ENCODE measurements at regions not wholly inside any gene's neighbourhood (a gene's known extent, or its start where the extent isn't known, plus 50 kb on each side); places are given as distances from the start of the nearest gene placed in this dataset.

GRCh38 chr5:20680718-20681302, 692.8 kb upstream of the CDH18 start:
- no peak overlapping the region for H3K4me3 ChIP-seq (ENCODE audit: low read length in 2 of 2)
- no peak overlapping the region for H3K27ac ChIP-seq (ENCODE audit: low read length)
- H3K9ac ChIP-seq (ENCODE audit: low read length in 2 of 2) = no peak overlapping the region
- no peaks in the 10 kb centered on the region for H3K9me3 ChIP-seq (ENCODE audit: control insufficient read depth in 2 of 2, low read length in 2 of 2)
- no peaks in the 10 kb centered on the region for H3K27me3 ChIP-seq (ENCODE audit: control insufficient read depth in 1 of 2, insufficient read depth in 2 of 2, low read length in 2 of 2)
- no peaks in the 10 kb centered on the region for H3K36me3 ChIP-seq (ENCODE audit: control insufficient read depth in 2 of 2, insufficient read depth in 2 of 2, low read length in 2 of 2)
- no peaks in the 10 kb centered on the region for H3K4me1 ChIP-seq (ENCODE audit: control insufficient read depth, insufficient read depth, low read length)

GRCh38 chr5:20678814-20679298, 690.9 kb upstream of the CDH18 start:
- H3K4me3 ChIP-seq (ENCODE audit: low read length in 2 of 2) = no peak overlapping the region
- H3K27ac ChIP-seq (ENCODE audit: low read length) = no peak overlapping the region
- no peaks in the 10 kb centered on the region for H3K36me3 ChIP-seq (ENCODE audit: control insufficient read depth in 2 of 2, insufficient read depth in 2 of 2, low read length in 2 of 2)
- no peaks in the 10 kb centered on the region for H3K4me1 ChIP-seq (ENCODE audit: control insufficient read depth, insufficient read depth, low read length)
- no peak overlapping the region for H3K9ac ChIP-seq (ENCODE audit: low read length in 2 of 2)
- no peaks in the 10 kb centered on the region for H3K9me3 ChIP-seq (ENCODE audit: control insufficient read depth in 2 of 2, low read length in 2 of 2)
- no peaks in the 10 kb centered on the region for H3K27me3 ChIP-seq (ENCODE audit: control insufficient read depth in 1 of 2, insufficient read depth in 2 of 2, low read length in 2 of 2)

DNA sequence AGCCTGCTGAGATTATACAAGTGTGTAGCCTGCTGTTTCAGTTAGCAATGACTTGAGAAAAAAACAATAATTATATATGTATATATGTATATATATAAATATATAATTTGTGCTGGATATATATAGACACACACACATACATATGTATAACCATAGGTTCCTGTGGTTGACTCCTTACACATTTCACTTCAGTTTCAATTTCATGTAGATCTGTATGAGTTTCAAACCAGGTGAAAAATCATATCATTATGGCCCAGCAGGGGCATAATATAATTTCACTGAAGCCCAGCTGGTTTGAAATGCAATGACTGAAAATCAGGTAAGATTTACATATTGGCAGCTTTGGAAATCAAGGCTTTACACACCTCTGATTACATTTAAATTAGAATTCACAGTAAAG, 690.4 kb upstream of the CDH18 start:
- H3K9me3 ChIP-seq (ENCODE audit: control insufficient read depth in 2 of 2, low read length in 2 of 2) = no peaks in the 10 kb centered on the region
- no peaks in the 10 kb centered on the region for H3K27me3 ChIP-seq (ENCODE audit: control insufficient read depth in 1 of 2, insufficient read depth in 2 of 2, low read length in 2 of 2)
- H3K27ac ChIP-seq (ENCODE audit: low read length) = no peak overlapping the region
- no peak overlapping the region for H3K9ac ChIP-seq (ENCODE audit: low read length in 2 of 2)
- H3K4me3 ChIP-seq (ENCODE audit: low read length in 2 of 2) = no peak overlapping the region
- no peaks in the 10 kb centered on the region for H3K36me3 ChIP-seq (ENCODE audit: control insufficient read depth in 2 of 2, insufficient read depth in 2 of 2, low read length in 2 of 2)
- no peaks in the 10 kb centered on the region for H3K4me1 ChIP-seq (ENCODE audit: control insufficient read depth, insufficient read depth, low read length)

DNA sequence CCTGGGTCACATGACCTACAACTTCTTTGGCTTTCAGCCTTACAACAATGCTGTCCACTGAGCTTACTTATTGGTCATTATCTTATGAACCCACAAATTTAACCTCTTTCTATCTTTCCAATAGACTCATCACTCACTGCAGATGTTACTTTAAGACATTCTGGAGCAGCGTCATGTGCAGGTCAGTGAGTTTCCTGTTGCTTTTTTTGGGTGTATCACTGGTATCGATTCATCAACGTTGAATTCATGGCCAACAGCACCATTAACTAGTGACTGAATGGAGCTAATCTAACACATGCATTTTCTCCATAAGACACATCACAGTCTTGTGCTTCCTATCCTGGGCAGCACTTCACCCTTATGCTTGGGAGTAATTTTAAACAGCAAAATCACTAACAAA, 672.6 kb upstream of the CDH18 start:
- Histone ChIP-seq H3K9me3 (ENCODE audit: control insufficient read depth in 2 of 2, low read length in 2 of 2) (no peaks in the 10 kb centered on the region), H3K4me3 (ENCODE audit: low read length in 2 of 2) (no peak overlapping the region), H3K27me3 (ENCODE audit: control insufficient read depth in 1 of 2, insufficient read depth in 2 of 2, low read length in 2 of 2) (no peaks in the 10 kb centered on the region)

DNA sequence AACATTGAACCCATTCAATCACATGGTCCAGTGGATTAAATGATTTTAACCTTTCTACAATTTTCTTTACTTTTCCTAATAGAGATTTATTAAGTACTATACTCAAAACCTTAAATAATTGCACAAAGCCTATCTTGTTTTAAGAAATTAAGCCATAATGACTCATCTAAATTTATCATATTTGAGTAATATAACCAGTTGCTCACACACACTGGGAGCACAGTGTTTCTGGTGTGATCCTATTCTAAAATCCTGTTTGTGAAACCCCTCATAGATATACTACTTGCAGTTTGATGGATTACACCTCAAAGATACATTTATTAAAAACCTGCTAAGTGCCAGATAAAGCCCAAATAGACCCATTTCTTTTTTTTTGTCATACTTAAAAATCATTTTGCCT, 668.3 kb upstream of the CDH18 start:
- H3K27me3 ChIP-seq (ENCODE audit: control insufficient read depth in 1 of 2, insufficient read depth in 2 of 2, low read length in 2 of 2) = no peaks in the 10 kb centered on the region
- no peaks in the 10 kb centered on the region for H3K36me3 ChIP-seq (ENCODE audit: control insufficient read depth in 2 of 2, insufficient read depth in 2 of 2, low read length in 2 of 2)
- H3K4me3 ChIP-seq (ENCODE audit: low read length in 2 of 2) = no peak overlapping the region
- H3K4me1 ChIP-seq (ENCODE audit: control insufficient read depth, insufficient read depth, low read length) = no peaks in the 10 kb centered on the region
- no peak overlapping the region for H3K9ac ChIP-seq (ENCODE audit: low read length in 2 of 2)
- no peaks in the 10 kb centered on the region for H3K9me3 ChIP-seq (ENCODE audit: control insufficient read depth in 2 of 2, low read length in 2 of 2)
- no peak overlapping the region for H3K27ac ChIP-seq (ENCODE audit: low read length)

More for the DNA sequence above, 672.6 kb upstream of the CDH18 start:
- H3K9ac ChIP-seq (ENCODE audit: low read length in 2 of 2) = no peak overlapping the region
- no peak overlapping the region for H3K27ac ChIP-seq (ENCODE audit: low read length)
- H3K4me1 ChIP-seq (ENCODE audit: control insufficient read depth, insufficient read depth, low read length) = no peaks in the 10 kb centered on the region
- H3K36me3 ChIP-seq (ENCODE audit: control insufficient read depth in 2 of 2, insufficient read depth in 2 of 2, low read length in 2 of 2) = no peaks in the 10 kb centered on the region

- no peaks in the 10 kb centered on the region for H3K27me3 ChIP-seq (ENCODE audit: control insufficient read depth in 1 of 2, insufficient read depth in 2 of 2, low read length in 2 of 2)
- H3K9me3 ChIP-seq (ENCODE audit: control insufficient read depth in 2 of 2, low read length in 2 of 2) = no peaks in the 10 kb centered on the region
- H3K27ac ChIP-seq (ENCODE audit: low read length) = no peak overlapping the region
- H3K9ac ChIP-seq (ENCODE audit: low read length in 2 of 2) = no peak overlapping the region
- H3K4me1 ChIP-seq (ENCODE audit: control insufficient read depth, insufficient read depth, low read length) = no peaks in the 10 kb centered on the region
- H3K36me3 ChIP-seq (ENCODE audit: control insufficient read depth in 2 of 2, insufficient read depth in 2 of 2, low read length in 2 of 2) = no peaks in the 10 kb centered on the region
- no peak overlapping the region for H3K4me3 ChIP-seq (ENCODE audit: low read length in 2 of 2)
Measured at GRCh38 chr5:20655211-20655610, 667.2 kb upstream of the CDH18 start.

DNA sequence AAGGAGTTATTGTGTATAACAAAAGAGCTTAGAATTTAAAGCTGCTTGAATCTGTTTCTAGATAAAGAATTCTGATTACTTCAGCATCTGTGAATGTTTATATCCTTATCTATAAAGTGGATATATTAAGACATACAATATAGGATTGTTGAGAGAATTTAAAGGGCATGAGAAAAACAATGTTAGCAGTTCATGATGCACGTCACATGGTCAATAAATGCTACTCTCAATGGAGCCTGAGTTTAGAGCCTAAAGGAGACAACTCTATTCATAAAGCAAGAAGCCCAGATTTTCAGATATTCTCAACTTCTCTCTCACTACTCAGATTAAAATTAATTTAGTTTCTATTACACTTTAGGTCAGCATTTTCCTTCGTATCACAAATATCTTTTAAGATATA, 666.7 kb upstream of the CDH18 start:
- Histone ChIP-seq H3K4me1 (ENCODE audit: control insufficient read depth, insufficient read depth, low read length) (no peaks in the 10 kb centered on the region), H3K36me3 (ENCODE audit: control insufficient read depth in 2 of 2, insufficient read depth in 2 of 2, low read length in 2 of 2) (no peaks in the 10 kb centered on the region), H3K4me3 (ENCODE audit: low read length in 2 of 2) (no peak overlapping the region), H3K27ac (ENCODE audit: low read length) (no peak overlapping the region), H3K9me3 (ENCODE audit: control insufficient read depth in 2 of 2, low read length in 2 of 2) (no peaks in the 10 kb centered on the region), H3K27me3 (ENCODE audit: control insufficient read depth in 1 of 2, insufficient read depth in 2 of 2, low read length in 2 of 2) (no peaks in the 10 kb centered on the region), H3K9ac (ENCODE audit: low read length in 2 of 2) (no peak overlapping the region)

GRCh38 chr5:20654033-20654432, 666.0 kb upstream of the CDH18 start:
- Histone ChIP-seq H3K4me1 (ENCODE audit: control insufficient read depth, insufficient read depth, low read length) (no peaks in the 10 kb centered on the region), H3K4me3 (ENCODE audit: low read length in 2 of 2) (no peak overlapping the region), H3K27me3 (ENCODE audit: control insufficient read depth in 1 of 2, insufficient read depth in 2 of 2, low read length in 2 of 2) (no peaks in the 10 kb centered on the region), H3K9ac (ENCODE audit: low read length in 2 of 2) (no peak overlapping the region), H3K36me3 (ENCODE audit: control insufficient read depth in 2 of 2, insufficient read depth in 2 of 2, low read length in 2 of 2) (no peaks in the 10 kb centered on the region), H3K27ac (ENCODE audit: low read length) (no peak overlapping the region), H3K9me3 (ENCODE audit: control insufficient read depth in 2 of 2, low read length in 2 of 2) (no peaks in the 10 kb centered on the region)

- no peaks in the 10 kb centered on the region for H3K27me3 ChIP-seq (ENCODE audit: control insufficient read depth in 1 of 2, insufficient read depth in 2 of 2, low read length in 2 of 2)
- no peaks in the 10 kb centered on the region for H3K4me1 ChIP-seq (ENCODE audit: control insufficient read depth, insufficient read depth, low read length)
- H3K9ac ChIP-seq (ENCODE audit: low read length in 2 of 2) = no peak overlapping the region
- no peaks in the 10 kb centered on the region for H3K9me3 ChIP-seq (ENCODE audit: control insufficient read depth in 2 of 2, low read length in 2 of 2)
- no peak overlapping the region for H3K27ac ChIP-seq (ENCODE audit: low read length)
- H3K36me3 ChIP-seq (ENCODE audit: control insufficient read depth in 2 of 2, insufficient read depth in 2 of 2, low read length in 2 of 2) = no peaks in the 10 kb centered on the region
- H3K4me3 ChIP-seq (ENCODE audit: low read length in 2 of 2) = no peak overlapping the region
Measured at GRCh38 chr5:20649966-20650365, 662.0 kb upstream of the CDH18 start.

DNA sequence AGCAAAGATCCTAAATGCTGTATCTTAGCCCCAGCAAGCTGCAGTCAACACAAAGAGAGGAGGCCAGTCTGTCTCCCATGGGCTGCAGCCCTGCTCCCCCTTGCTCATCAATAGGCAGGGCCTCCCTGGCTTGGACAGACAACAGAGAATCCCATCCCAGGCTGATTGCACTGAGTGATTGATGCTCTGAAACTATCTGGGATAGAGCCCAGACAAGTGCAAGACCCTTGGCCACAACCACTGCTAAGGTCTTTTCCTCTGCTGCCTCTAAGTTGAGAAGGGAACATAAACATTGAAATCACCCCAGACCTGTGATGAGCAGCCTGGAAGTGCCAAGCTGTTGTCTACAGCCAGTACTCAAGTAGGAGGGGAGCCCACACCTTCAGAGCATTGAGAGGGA, 661.0 kb upstream of the CDH18 start:
- H3K9ac ChIP-seq (ENCODE audit: low read length in 2 of 2) = no peak overlapping the region
- no peaks in the 10 kb centered on the region for H3K27me3 ChIP-seq (ENCODE audit: control insufficient read depth in 1 of 2, insufficient read depth in 2 of 2, low read length in 2 of 2)
- H3K9me3 ChIP-seq (ENCODE audit: control insufficient read depth in 2 of 2, low read length in 2 of 2) = no peaks in the 10 kb centered on the region
- no peak overlapping the region for H3K4me3 ChIP-seq (ENCODE audit: low read length in 2 of 2)
- H3K36me3 ChIP-seq (ENCODE audit: control insufficient read depth in 2 of 2, insufficient read depth in 2 of 2, low read length in 2 of 2) = no peaks in the 10 kb centered on the region
- H3K27ac ChIP-seq (ENCODE audit: low read length) = no peak overlapping the region
- H3K4me1 ChIP-seq (ENCODE audit: control insufficient read depth, insufficient read depth, low read length) = no peaks in the 10 kb centered on the region

DNA sequence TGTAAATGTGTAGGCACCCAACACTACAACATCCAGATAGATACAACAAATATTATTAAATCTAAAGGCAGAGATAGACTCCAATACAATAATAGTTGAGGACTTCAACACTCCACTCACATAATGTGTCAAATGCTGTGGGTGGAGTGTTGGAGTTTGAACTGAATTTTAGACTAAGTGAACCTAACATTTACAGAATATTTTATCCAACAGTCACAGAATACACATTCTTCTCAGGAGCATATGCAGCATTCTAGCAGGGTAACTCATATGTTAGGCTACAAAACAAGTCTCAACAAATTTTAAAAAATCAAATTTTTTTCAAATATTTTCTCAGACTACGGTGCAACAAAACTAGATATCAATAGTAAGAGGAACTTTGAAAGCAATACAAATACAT, 648.7 kb upstream of the CDH18 start:
- H3K9me3 ChIP-seq (ENCODE audit: control insufficient read depth in 2 of 2, low read length in 2 of 2) = no peaks in the 10 kb centered on the region
- H3K27me3 ChIP-seq (ENCODE audit: control insufficient read depth in 1 of 2, insufficient read depth in 2 of 2, low read length in 2 of 2) = no peaks in the 10 kb centered on the region
- no peak overlapping the region for H3K4me3 ChIP-seq (ENCODE audit: low read length in 2 of 2)
- H3K9ac ChIP-seq (ENCODE audit: low read length in 2 of 2) = no peak overlapping the region
- H3K36me3 ChIP-seq (ENCODE audit: control insufficient read depth in 2 of 2, insufficient read depth in 2 of 2, low read length in 2 of 2) = no peaks in the 10 kb centered on the region
- no peaks in the 10 kb centered on the region for H3K4me1 ChIP-seq (ENCODE audit: control insufficient read depth, insufficient read depth, low read length)
- H3K27ac ChIP-seq (ENCODE audit: low read length) = no peak overlapping the region

Measured in stomach smooth muscle (tissue), 2 donors.